Choroid plexus epithelial cell (primary cell): ENCODE measurements at regions not wholly inside any gene's neighbourhood (a gene's known extent, or its start where the extent isn't known, plus 50 kb on each side); places are given as distances from the start of the nearest gene placed in this dataset.

Source experiments
- DNase-seq: peaks from one replicate; pipeline ENCODE4 v3.0.0-alpha.2; 2010; ENCODE audit warnings: low read depth
- H3K4me3 ChIP-seq: 2 replicates; pipeline ENCODE4 v1.5.1; 2011; ENCODE audit warnings: low read depth, mild to moderate bottlenecking, control low read depth, low read length, moderate library complexity
- CTCF ChIP-seq: conservative IDR thresholded peaks from 2 replicates; pipeline ENCODE4 v1.5.1; 2011; ENCODE audit warnings: low read depth, mild to moderate bottlenecking, control low read depth, inconsistent platforms, low read length, moderate library complexity

DNA sequence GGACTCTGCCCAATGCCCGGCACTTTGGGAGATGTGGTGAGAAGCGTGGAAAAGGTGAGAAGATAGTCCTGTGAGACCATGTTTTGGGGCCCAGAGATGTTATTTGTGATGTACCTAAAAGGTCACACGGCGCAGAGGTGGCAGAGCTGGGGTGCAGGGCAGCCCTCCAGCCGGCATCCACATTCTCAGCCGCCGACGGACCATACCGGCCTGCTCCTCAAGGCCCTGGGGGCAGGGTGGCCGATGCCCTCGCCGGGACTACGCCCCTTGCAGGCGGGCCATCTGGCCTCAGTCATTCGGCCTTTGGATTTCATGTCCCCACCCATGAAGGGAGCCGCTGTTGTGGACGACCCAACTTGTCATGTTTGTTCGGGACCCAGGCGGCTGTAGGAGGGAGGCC, 131.4 kb upstream of the GSE1 start:
- no peak for TF ChIP-seq CTCF
- no peak for DNase-seq
- H3K4me3 ChIP-seq = no peak overlapping the region

DNA sequence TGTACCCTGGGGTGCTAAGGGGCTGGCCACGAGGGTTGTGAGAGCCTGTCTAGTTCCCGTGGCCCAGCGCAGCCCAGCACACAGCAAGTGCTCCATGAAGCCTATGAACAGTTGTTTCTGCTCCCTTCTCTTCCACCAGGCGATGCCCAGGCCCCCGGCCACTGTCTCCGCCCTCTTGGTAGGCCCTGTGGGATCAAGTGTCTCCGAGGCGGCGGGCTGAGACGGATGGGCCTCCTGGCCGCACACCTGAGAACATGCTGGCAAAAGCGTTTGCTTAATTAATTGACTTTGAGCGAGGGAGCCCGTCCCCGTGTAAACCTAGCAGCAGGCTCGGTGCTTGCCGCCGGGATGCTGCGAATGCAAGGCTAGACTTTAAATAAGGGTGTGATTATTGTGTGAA, 129.7 kb upstream of the GSE1 start:
- DNase-seq = no peak
- H3K4me3 ChIP-seq = no peak overlapping the region
- TF ChIP-seq CTCF = no peak

- no peak overlapping the region for H3K4me3 ChIP-seq
- DNase-seq = no peak
- TF ChIP-seq CTCF = no peak
Measured at GRCh38 chr16:85484347-85485300, 128.5 kb upstream of the GSE1 start.

DNA sequence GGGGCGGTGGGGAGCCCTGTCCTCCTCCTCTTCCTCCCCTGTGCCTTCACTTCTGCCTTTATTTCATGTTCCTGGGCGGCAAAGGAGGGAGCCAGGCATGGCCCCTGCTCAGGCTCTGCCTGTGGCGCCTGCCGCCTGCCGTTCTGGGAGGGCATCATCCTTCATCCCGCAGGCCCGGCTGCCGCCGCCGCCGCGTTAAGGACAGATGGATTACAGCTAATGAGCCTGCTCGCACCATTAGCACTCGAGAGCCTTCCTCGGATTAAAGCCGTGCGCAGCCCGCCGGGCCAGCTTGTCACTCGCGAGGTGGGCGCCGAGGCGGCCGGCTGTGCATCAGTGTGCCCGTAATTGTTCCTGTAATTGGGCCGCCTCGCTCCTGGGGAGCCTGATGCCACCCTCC, 127.7 kb upstream of the GSE1 start:
- DNase-seq = no peak
- H3K4me3 ChIP-seq = no peak overlapping the region
- no peak for TF ChIP-seq CTCF

- H3K4me3 ChIP-seq = no peak overlapping the region
- no peak for DNase-seq
- no peak for TF ChIP-seq CTCF
Measured at GRCh38 chr16:85486256-85486915, 126.7 kb upstream of the GSE1 start.

DNA sequence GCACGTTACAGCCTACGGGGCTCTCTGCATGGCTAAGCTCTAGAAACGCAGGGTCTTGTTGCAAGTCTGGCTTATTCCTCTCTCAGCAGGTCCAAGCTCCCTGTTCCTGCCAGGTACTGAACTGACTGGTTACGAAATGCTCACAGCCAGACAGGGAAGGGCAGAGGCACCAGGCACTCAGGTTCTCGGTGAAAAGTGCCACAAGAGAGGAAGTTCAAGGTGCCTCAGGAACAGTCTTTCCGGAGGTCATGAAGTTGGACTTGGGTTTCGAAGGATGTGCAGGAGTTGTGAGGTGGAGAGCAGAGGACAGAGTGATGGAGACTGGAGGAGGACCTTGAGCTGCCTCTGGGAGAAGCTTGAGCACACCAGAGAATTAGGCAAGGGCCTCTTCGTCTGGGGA, 124.7 kb upstream of the GSE1 start:
- no peak for DNase-seq
- no peak for TF ChIP-seq CTCF

More for the DNA sequence above, 124.7 kb upstream of the GSE1 start:
- no peak overlapping the region for H3K4me3 ChIP-seq
